ENCODE measurements at regions not wholly inside any gene's neighbourhood (a gene's known extent, or its start where the extent isn't known, plus 50 kb on each side); places are given as distances from the start of the nearest gene placed in this dataset.

DNA sequence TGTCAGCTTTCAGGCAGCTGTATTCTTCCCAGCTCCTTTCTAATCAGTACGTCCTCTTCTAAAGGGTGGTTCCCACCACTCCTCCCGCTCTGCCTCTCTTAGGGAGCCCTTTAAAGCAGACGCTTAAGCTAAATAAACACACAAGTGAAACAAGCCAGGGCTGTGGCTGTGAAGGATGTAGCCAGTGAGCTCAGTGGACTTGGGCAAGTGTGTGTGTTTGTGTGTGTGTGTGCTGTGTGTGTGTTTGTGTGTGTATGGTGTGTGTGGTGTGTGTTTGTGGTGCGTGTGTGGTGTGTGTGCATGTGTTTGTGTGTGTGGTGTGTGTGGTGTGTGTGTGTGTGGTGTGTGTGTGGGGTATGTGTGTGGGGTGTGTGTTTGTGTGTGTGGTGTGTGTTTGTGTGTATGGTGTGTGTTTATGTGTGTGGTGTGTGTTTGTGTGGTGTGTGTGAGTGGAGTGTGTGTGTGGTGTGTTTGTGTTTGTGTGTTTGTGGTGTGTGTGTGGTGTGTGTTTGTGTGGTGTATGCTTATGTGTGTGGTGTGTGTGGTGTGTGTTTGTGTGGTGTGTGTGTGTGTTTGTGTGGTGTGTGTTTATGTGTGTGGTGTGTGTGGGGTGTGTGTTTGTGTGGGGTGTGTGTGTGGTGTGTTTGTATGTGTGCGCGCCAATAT lies 283.3 kb downstream of the PTTG2 start:
- no peak overlapping the region for H3K4me3 ChIP-seq (replicated peaks in 1 of 2; ENCODE audit: low read depth in 1 of 2, low read length in 2 of 2)
- H4K20me1 ChIP-seq (ENCODE audit: insufficient read depth), result no peaks in the 10 kb centered on the region
- BruUV-seq (replicated peaks), result no TSS peak
- no peaks in the 10 kb centered on the region for H3K36me3 ChIP-seq (ENCODE audit: control insufficient read depth in 1 of 2, insufficient read depth in 2 of 2, low read length in 2 of 2)
- H3K9me2 ChIP-seq (ENCODE audit: insufficient read depth), result no peaks in the 10 kb centered on the region
- H3K4me1 ChIP-seq (ENCODE audit: control insufficient read depth in 1 of 2, insufficient read depth in 2 of 2, low read length in 2 of 2), result peaks cover 0 to 11% of the 10 kb centered on the region in 2 experiments; a peak in 1 of 4 replicates
- DNase-seq (ENCODE audit: low read depth, low spot score), result no peak
- ChIA-PET RAD21 (ENCODE audit: low non-redundant PET in 1 of 2, low total read pairs in 2 of 2, uncharacterized antibody in 2 of 2, unreplicated experiment in 2 of 2) (no interaction called here), CTCF (no interaction called here), POLR2A (no interaction called here)
- H3K4me2 ChIP-seq (ENCODE audit: low read length), result no peak overlapping the region
- TF ChIP-seq CEBPB (IDR thresholded peaks at IDR 0.05; ENCODE audit: low read depth) (no peak), ZNF274 (IDR thresholded peaks at IDR 0.05; ENCODE audit: low read depth, low read length) (no peak), POLR2AphosphoS5 (IDR thresholded peaks at IDR 0.05; ENCODE audit: low read depth, low read length) (no peak), ELF1 (IDR thresholded peaks at IDR 0.05; ENCODE audit: borderline replicate concordance, low read depth) (no peak)
- TF ChIP-seq, protein P1, sequence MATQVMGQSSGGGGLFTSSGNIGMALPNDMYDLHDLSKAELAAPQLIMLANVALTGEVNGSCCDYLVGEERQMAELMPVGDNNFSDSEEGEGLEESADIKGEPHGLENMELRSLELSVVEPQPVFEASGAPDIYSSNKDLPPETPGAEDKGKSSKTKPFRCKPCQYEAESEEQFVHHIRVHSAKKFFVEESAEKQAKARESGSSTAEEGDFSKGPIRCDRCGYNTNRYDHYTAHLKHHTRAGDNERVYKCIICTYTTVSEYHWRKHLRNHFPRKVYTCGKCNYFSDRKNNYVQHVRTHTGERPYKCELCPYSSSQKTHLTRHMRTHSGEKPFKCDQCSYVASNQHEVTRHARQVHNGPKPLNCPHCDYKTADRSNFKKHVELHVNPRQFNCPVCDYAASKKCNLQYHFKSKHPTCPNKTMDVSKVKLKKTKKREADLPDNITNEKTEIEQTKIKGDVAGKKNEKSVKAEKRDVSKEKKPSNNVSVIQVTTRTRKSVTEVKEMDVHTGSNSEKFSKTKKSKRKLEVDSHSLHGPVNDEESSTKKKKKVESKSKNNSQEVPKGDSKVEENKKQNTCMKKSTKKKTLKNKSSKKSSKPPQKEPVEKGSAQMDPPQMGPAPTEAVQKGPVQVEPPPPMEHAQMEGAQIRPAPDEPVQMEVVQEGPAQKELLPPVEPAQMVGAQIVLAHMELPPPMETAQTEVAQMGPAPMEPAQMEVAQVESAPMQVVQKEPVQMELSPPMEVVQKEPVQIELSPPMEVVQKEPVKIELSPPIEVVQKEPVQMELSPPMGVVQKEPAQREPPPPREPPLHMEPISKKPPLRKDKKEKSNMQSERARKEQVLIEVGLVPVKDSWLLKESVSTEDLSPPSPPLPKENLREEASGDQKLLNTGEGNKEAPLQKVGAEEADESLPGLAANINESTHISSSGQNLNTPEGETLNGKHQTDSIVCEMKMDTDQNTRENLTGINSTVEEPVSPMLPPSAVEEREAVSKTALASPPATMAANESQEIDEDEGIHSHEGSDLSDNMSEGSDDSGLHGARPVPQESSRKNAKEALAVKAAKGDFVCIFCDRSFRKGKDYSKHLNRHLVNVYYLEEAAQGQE (IDR thresholded peaks at IDR 0.05; ENCODE audit: low read depth), result no peak
- TF ChIP-seq, protein P2, sequence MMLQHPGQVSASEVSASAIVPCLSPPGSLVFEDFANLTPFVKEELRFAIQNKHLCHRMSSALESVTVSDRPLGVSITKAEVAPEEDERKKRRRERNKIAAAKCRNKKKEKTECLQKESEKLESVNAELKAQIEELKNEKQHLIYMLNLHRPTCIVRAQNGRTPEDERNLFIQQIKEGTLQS (IDR thresholded peaks at IDR 0.05), result no peak
- TF ChIP-seq, protein P3, sequence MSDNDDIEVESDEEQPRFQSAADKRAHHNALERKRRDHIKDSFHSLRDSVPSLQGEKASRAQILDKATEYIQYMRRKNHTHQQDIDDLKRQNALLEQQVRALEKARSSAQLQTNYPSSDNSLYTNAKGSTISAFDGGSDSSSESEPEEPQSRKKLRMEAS (IDR thresholded peaks at IDR 0.05), result no peak
- H2AFZ ChIP-seq (ENCODE audit: low read depth, low read length, poor library complexity, severe bottlenecking), result no peak overlapping the region
- H3K9me3 ChIP-seq (ENCODE audit: control insufficient read depth in 1 of 2, insufficient read depth in 1 of 2, low read depth in 1 of 2, low read length in 2 of 2), result no peaks in the 10 kb centered on the region
- intact Hi-C loops (cut with micrococcal nuclease), result no loop called here
- H3K27me3 ChIP-seq (ENCODE audit: insufficient read depth, low read length), result no peaks in the 10 kb centered on the region
- no peak overlapping the region for H3K27ac ChIP-seq (ENCODE audit: low read depth, low read length)
- ATAC-seq, result no peak
- H3K79me2 ChIP-seq (ENCODE audit: insufficient read depth, low read length), result no peaks in the 10 kb centered on the region
- no peak overlapping the region for H3K9ac ChIP-seq (ENCODE audit: low read length)
